ENCODE measurements at regions not wholly inside any gene's neighbourhood (a gene's known extent, or its start where the extent isn't known, plus 50 kb on each side); places are given as distances from the start of the nearest gene placed in this dataset.

- no peak overlapping the region for H3K27ac ChIP-seq
Observed at GRCh38 chr2:157181234-157181633, 76.3 kb upstream of the GALNT5 start.

GRCh38 chr2:157182204-157182709, 75.2 kb upstream of the GALNT5 start:
- peak overlapping the region; percentile 66 for H3K27ac ChIP-seq
- TF ChIP-seq ZFX (IDR thresholded peaks at IDR 0.05; ENCODE audit: borderline replicate concordance), result no peak
- TF ChIP-seq CTCF (IDR thresholded peaks at IDR 0.05), result no peak

More at GRCh38 chr2:157181234-157181633, 76.3 kb upstream of the GALNT5 start:
- no peak for TF ChIP-seq ZFX (IDR thresholded peaks at IDR 0.05; ENCODE audit: borderline replicate concordance)
- TF ChIP-seq CTCF (IDR thresholded peaks at IDR 0.05), result no peak

- H3K27ac ChIP-seq, result peak overlapping the region; percentile 66
- TF ChIP-seq CTCF (IDR thresholded peaks at IDR 0.05) (no peak), ZFX (IDR thresholded peaks at IDR 0.05; ENCODE audit: borderline replicate concordance) (no peak)
Observed at GRCh38 chr2:157182834-157183396, 74.6 kb upstream of the GALNT5 start.

GRCh38 chr2:157184161-157184895, 73.2 kb upstream of the GALNT5 start:
- no peak overlapping the region for H3K27ac ChIP-seq
- TF ChIP-seq CTCF (IDR thresholded peaks at IDR 0.05), result no peak
- TF ChIP-seq ZFX (IDR thresholded peaks at IDR 0.05; ENCODE audit: borderline replicate concordance), result no peak

GRCh38 chr2:157185476-157186227, 71.9 kb upstream of the GALNT5 start:
- no peak overlapping the region for H3K27ac ChIP-seq
- TF ChIP-seq ZFX (IDR thresholded peaks at IDR 0.05; ENCODE audit: borderline replicate concordance) (no peak), CTCF (IDR thresholded peaks at IDR 0.05) (no peak)

GRCh38 chr2:157190151-157190550, 67.4 kb upstream of the GALNT5 start:
- TF ChIP-seq CTCF (IDR thresholded peaks at IDR 0.05) (no peak), ZFX (IDR thresholded peaks at IDR 0.05; ENCODE audit: borderline replicate concordance) (no peak)
- H3K27ac ChIP-seq, result no peak overlapping the region

Data from 22Rv1 (cell line).